BJ (cell line): ENCODE measurements at regions not wholly inside any gene's neighbourhood (a gene's known extent, or its start where the extent isn't known, plus 50 kb on each side); places are given as distances from the start of the nearest gene placed in this dataset.

Source experiments
- CTCF ChIA-PET: fragments of 350-600 bp; formaldehyde crosslinking; extraction: SDS; loops from one replicate; lab custom pipeline; 2021; ENCODE audit warnings: antibody characterized with exemption, inconsistent platforms; lab: Yijun Ruan, JAX
- POLR2A ChIA-PET: fragments of 300-600 bp; sonication (Branson Sonifier 250); formaldehyde crosslinking; extraction: SDS; loops from one replicate; lab custom pipeline; 2021; ENCODE audit warnings: antibody characterized with exemption; lab: Charles Lee
- DNase-seq: peaks from one replicate; pipeline ENCODE4 v3.0.0-alpha.2; 2011; ENCODE audit warnings: low read depth
- H3K27me3 ChIP-seq: 2 replicates; pipeline ENCODE4 v1.6.0; 2011; ENCODE audit warnings: low read length; ENCODE audit not compliant: control insufficient read depth, insufficient read depth
- H3K36me3 ChIP-seq: 2 replicates; pipeline ENCODE4 v1.5.1; 2011; ENCODE audit warnings: low read length; ENCODE audit not compliant: control insufficient read depth, insufficient read depth
- H3K4me3 ChIP-seq: 2 replicates; pipeline ENCODE4 v1.5.1; 2011; ENCODE audit warnings: low read depth, mild to moderate bottlenecking, control low read depth, low read length
- TF ChIP-seq, protein P1 (sequence below): IDR thresholded peaks from 2 replicates; pipeline ENCODE4 v1.5.1; 2011; ENCODE audit warnings: low read depth, mild to moderate bottlenecking, control low read depth, inconsistent platforms, low read length, moderate library complexity; ENCODE audit not compliant: insufficient read depth

DNA sequence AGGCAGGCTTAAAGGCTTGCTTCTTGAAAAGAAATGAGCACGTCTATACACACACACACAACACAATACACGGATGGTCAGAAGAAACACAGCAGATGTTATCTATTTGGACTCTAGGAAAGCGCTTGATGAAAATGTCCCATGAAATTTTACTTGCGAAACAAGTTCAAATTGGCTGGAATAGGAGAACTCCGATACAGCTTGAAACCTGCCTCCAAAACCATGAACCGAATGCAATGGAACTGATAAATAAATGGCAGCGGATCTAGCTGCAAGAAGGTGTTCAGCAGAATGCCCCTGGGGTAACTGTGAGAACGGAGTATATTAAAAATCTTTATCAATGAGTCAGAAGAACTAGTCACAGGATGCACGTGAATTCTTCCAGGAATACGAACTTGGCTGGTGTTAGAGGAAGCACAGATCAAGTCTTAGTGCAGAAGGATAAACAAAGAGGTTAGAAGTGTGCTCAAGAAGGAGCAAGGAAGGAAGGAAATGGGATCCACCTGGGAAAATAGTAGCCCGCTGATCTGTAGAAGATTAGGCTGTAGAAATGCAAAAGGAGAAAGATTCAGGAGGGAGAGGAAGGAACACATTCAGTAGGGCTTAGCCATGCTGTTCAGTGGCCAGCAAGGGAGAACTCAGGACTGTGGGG, 142.0 kb upstream of the PRKCQ start:
- ChIA-PET CTCF (interaction anchor here (0.6 to 1.7 kb wide), 6 partner anchors 8 to 274 kb away, joined by 3 to 6 read pairs (median 4); no protein-coding TSS in a partner anchor), POLR2A (no interaction called here)
- no peak overlapping the region for H3K4me3 ChIP-seq

GRCh38 chr10:6721480-6721879, 141.4 kb upstream of the PRKCQ start:
- peak; percentile 93 for DNase-seq
- Histone ChIP-seq H3K4me3 (no peak overlapping the region), H3K27me3 (no peaks in the 10 kb centered on the region), H3K36me3 (no peaks in the 10 kb centered on the region)
- TF ChIP-seq, protein P1, sequence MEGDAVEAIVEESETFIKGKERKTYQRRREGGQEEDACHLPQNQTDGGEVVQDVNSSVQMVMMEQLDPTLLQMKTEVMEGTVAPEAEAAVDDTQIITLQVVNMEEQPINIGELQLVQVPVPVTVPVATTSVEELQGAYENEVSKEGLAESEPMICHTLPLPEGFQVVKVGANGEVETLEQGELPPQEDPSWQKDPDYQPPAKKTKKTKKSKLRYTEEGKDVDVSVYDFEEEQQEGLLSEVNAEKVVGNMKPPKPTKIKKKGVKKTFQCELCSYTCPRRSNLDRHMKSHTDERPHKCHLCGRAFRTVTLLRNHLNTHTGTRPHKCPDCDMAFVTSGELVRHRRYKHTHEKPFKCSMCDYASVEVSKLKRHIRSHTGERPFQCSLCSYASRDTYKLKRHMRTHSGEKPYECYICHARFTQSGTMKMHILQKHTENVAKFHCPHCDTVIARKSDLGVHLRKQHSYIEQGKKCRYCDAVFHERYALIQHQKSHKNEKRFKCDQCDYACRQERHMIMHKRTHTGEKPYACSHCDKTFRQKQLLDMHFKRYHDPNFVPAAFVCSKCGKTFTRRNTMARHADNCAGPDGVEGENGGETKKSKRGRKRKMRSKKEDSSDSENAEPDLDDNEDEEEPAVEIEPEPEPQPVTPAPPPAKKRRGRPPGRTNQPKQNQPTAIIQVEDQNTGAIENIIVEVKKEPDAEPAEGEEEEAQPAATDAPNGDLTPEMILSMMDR: peak; percentile 54
- ChIA-PET CTCF (interaction anchor here (0.6 to 1.7 kb wide), 9 partner anchors 8 to 274 kb away, joined by 3 to 6 read pairs (median 4); no protein-coding TSS in a partner anchor), POLR2A (interaction anchor here (0.6 kb wide), 1 partner anchor 520 kb away, joined by 3 read pairs; no protein-coding TSS in a partner anchor)

More for the DNA sequence above, 142.0 kb upstream of the PRKCQ start:
- DNase-seq: peak; percentile 94
- Histone ChIP-seq H3K36me3 (no peaks in the 10 kb centered on the region), H3K27me3 (no peaks in the 10 kb centered on the region)
- TF ChIP-seq, protein P1: no peak

DNA sequence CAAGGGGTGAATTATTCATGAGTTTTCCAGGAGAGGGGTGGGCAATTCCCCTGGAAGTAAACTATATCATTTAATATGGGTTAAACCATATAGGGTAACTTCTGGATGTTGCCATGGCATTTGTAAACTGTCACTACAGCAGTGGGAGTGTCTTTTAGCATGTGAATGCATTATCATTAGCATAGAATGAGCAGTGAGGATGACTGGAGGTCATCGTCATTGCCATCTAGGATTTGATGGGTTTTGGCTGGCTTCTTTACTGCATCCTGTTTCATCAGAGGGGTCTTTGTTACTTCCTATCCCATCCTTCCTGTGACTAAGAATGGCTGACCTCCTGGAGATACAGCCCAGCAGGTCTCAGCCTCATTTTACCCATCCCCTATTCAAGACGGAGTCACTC, 139.5 kb upstream of the PRKCQ start:
- CTCF ChIA-PET: no interaction called here
- Histone ChIP-seq H3K27me3 (no peaks in the 10 kb centered on the region), H3K4me3 (no peak overlapping the region), H3K36me3 (no peaks in the 10 kb centered on the region)
- POLR2A ChIA-PET: no interaction called here
- TF ChIP-seq, protein P1: no peak
- DNase-seq: no peak

DNA sequence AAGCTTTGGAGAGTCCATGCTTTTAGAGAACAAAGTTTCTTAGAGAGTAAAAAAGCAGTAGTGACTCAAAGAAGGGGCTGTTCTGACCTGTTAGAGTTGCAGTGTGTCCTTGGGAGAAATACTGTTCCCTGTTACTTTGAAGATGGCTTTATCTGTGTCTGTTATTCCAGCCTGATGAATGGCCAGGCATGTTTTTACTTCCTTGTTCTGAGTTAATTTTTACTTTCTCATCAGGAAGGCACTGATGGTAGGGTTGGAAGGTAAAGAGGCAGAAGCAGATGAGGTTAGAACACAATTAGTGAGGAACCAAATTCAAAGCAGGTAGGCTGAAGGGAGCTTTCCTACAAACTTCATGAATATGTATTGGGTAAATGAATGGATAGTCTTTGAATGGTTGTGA, 138.5 kb upstream of the PRKCQ start:
- H3K4me3 ChIP-seq: no peak overlapping the region
- POLR2A ChIA-PET: no interaction called here
- H3K36me3 ChIP-seq: no peaks in the 10 kb centered on the region
- CTCF ChIA-PET: interaction anchor here (1.4 kb wide), 1 partner anchor 18 kb away, joined by 3 read pairs; no protein-coding TSS in a partner anchor
- TF ChIP-seq, protein P1: no peak
- no peak for DNase-seq
- H3K27me3 ChIP-seq: no peaks in the 10 kb centered on the region

DNA sequence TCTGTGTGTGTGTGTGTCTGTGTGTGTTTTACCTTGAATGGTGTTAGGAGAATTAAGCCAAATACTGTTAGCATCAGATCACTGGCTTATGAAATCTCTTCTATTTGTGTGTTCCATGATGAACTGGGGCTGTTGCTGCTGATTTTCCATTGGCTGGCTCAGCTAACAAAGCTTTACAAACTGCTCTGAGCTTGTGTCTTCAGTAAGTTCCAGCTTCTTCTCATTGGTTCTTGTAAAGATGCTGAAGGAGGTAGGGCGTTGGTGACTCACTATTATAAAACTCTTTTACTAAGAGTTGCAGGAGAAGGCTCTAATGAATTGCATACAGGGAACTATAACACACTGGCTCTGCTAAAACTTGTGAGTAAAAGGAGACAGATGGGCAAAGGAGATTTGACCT, 136.4 kb upstream of the PRKCQ start:
- DNase-seq: peak; percentile 82
- ChIA-PET CTCF (interaction anchor here (0.7 to 1.0 kb wide), 3 partner anchors 19 to 1336 kb away, joined by 3 to 4 read pairs (median 3); no protein-coding TSS in a partner anchor), POLR2A (interaction anchor here (0.6 kb wide), 1 partner anchor 285 kb away, joined by 3 read pairs; no protein-coding TSS in a partner anchor)
- no peak overlapping the region for H3K4me3 ChIP-seq
- TF ChIP-seq, protein P1: no peak
- 0 out of 2 replicates have a peak, but pooled peaks cover 2% of the 10 kb centered on the region for H3K27me3 ChIP-seq
- no peaks in the 10 kb centered on the region for H3K36me3 ChIP-seq
